ENCODE measurements at regions not wholly inside any gene's neighbourhood (a gene's known extent, or its start where the extent isn't known, plus 50 kb on each side); places are given as distances from the start of the nearest gene placed in this dataset.

DNA sequence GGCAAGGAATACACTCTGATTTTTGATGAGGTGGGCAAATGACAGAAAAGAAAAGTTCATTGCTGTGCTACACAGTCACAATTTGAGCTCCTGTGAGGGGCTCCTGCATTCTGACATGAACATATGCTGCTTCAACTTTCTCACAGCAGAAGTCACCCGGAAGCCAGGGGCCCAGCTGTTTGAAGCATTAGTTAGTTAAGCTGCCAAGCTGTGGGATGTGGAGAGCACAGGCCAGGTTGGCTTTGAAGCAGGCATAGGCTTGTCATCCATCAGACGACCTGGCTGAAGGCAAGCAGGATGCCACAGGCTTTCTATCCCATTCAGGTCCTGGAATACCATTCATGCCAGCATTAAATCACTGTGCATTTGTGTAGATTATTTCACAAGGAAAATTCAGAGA is 63.1 kb downstream of the MTNR1B start:
- TF ChIP-seq POLR2A (IDR thresholded peaks at IDR 0.05), result no peak
- TF ChIP-seq, protein P1, sequence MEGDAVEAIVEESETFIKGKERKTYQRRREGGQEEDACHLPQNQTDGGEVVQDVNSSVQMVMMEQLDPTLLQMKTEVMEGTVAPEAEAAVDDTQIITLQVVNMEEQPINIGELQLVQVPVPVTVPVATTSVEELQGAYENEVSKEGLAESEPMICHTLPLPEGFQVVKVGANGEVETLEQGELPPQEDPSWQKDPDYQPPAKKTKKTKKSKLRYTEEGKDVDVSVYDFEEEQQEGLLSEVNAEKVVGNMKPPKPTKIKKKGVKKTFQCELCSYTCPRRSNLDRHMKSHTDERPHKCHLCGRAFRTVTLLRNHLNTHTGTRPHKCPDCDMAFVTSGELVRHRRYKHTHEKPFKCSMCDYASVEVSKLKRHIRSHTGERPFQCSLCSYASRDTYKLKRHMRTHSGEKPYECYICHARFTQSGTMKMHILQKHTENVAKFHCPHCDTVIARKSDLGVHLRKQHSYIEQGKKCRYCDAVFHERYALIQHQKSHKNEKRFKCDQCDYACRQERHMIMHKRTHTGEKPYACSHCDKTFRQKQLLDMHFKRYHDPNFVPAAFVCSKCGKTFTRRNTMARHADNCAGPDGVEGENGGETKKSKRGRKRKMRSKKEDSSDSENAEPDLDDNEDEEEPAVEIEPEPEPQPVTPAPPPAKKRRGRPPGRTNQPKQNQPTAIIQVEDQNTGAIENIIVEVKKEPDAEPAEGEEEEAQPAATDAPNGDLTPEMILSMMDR (IDR thresholded peaks at IDR 0.05 in 4 of 5, conservative IDR thresholded peaks at IDR 0.05 in 1 of 5), result no peak
- Histone ChIP-seq H3K4me1 (no peaks in the 10 kb centered on the region), H3K27ac (no peak overlapping the region), H3K36me3 (no peaks in the 10 kb centered on the region), H3K27me3 (no peaks in the 10 kb centered on the region), H3K4me3 (no peak overlapping the region), H3K9me3 (no peaks in the 10 kb centered on the region)
- ATAC-seq (no peak), DNase-seq (no peak)
- in situ Hi-C loops (cut with MboI; ENCODE audit: low sequenced_read_pairs in 4 of 4), result no loop called here
- intact Hi-C loops (cut with DNase I; ENCODE audit: low total_unique reads), result no loop called here

GRCh38 chr11:93033093-93033492 is 63.6 kb downstream of the MTNR1B start:
- in situ Hi-C loops (cut with MboI; ENCODE audit: low sequenced_read_pairs in 4 of 4), result no loop called here
- intact Hi-C loops (cut with DNase I; ENCODE audit: low total_unique reads), result no loop called here

DNA sequence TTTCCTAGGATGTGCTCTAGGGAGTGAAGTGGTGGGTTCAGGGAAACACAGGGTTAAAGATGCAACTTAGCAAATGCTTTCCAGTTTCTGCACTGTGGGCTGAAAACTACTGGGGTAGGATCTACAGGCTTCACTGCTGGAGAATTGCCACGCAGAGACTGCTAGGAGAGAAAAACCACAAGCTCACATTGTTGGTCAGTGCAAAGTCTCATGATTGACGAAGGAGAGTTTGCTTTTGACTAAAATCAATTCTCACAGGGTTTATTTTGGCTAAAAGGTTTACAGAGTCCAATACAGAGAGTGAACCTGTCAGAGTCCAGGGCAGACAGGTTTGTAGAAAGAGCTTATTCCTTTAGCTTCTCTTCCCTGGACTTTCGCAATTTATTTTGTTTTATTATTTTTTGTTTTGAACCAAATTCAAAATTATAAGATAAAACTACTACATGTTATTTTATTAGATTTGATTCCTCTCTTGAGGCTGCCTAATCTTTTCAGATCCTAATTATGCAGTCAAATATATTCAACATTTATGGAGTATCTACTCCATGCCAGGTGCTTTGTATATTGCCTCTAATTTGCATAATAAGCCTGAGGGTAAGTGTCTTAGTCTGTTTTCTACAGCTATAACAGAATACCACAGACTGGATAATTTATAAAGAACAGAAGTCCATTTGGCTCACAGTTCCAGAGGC is 64.7 kb downstream of the MTNR1B start:
- in situ Hi-C loops (cut with MboI; ENCODE audit: low sequenced_read_pairs in 4 of 4) (no loop called here), intact Hi-C loops (cut with DNase I; ENCODE audit: low total_unique reads) (no loop called here)
- H3K9me3 ChIP-seq, result no peaks in the 10 kb centered on the region
- H3K4me1 ChIP-seq, result no peaks in the 10 kb centered on the region
- TF ChIP-seq, protein P1 (IDR thresholded peaks at IDR 0.05 in 4 of 5, conservative IDR thresholded peaks at IDR 0.05 in 1 of 5), result no peak
- ATAC-seq, result no peak
- H3K27ac ChIP-seq, result no peak overlapping the region
- no peak overlapping the region for H3K4me3 ChIP-seq
- no peaks in the 10 kb centered on the region for H3K27me3 ChIP-seq
- DNase-seq, result no peak
- H3K36me3 ChIP-seq, result no peaks in the 10 kb centered on the region

More at GRCh38 chr11:93033093-93033492, 63.6 kb downstream of the MTNR1B start:
- H3K4me1 ChIP-seq, result no peaks in the 10 kb centered on the region
- H3K4me3 ChIP-seq, result no peak overlapping the region
- DNase-seq, result no peak
- TF ChIP-seq, protein P1 (IDR thresholded peaks at IDR 0.05 in 4 of 5, conservative IDR thresholded peaks at IDR 0.05 in 1 of 5), result no peak
- TF ChIP-seq POLR2A (IDR thresholded peaks at IDR 0.05), result no peak
- no peak overlapping the region for H3K27ac ChIP-seq
- no peaks in the 10 kb centered on the region for H3K36me3 ChIP-seq
- H3K27me3 ChIP-seq, result no peaks in the 10 kb centered on the region
- ATAC-seq, result no peak
- no peaks in the 10 kb centered on the region for H3K9me3 ChIP-seq

GRCh38 chr11:93034723-93035039 is 65.2 kb downstream of the MTNR1B start:
- no peaks in the 10 kb centered on the region for H3K36me3 ChIP-seq
- no peaks in the 10 kb centered on the region for H3K27me3 ChIP-seq
- H3K27ac ChIP-seq, result no peak overlapping the region
- no peaks in the 10 kb centered on the region for H3K9me3 ChIP-seq
- intact Hi-C loops (cut with DNase I; ENCODE audit: low total_unique reads) (no loop called here), in situ Hi-C loops (cut with MboI; ENCODE audit: low sequenced_read_pairs in 4 of 4) (no loop called here)
- H3K4me1 ChIP-seq, result no peaks in the 10 kb centered on the region
- DNase-seq (no peak), ATAC-seq (no peak)
- no peak for TF ChIP-seq POLR2A (IDR thresholded peaks at IDR 0.05)
- TF ChIP-seq, protein P1 (IDR thresholded peaks at IDR 0.05 in 4 of 5, conservative IDR thresholded peaks at IDR 0.05 in 1 of 5), result no peak
- no peak overlapping the region for H3K4me3 ChIP-seq

DNA sequence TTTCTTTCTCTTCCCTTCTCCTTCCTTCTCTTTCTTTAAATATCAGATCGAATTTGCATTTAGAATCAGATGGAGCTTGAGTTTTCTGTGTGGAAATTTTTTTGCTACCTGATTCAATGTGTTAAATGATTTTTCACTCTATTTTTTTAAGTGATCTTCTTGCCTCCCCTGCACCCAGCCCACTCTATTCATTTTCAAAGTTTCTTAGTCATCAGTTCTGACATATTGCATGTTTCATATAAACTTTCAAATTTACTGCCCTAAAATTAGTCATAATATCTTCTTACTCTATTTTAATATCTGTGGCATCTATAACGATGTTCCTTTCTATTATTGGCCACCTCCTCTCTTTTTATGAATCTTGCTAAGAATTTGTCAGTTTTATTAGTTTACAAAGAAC is 69.1 kb downstream of the MTNR1B start:
- DNase-seq, result no peak
- no peak overlapping the region for H3K4me3 ChIP-seq
- H3K36me3 ChIP-seq, result no peaks in the 10 kb centered on the region
- in situ Hi-C loops (cut with MboI; ENCODE audit: low sequenced_read_pairs in 4 of 4), result no loop called here
- no peak for ATAC-seq
- H3K27ac ChIP-seq, result no peak overlapping the region
- H3K27me3 ChIP-seq, result no peaks in the 10 kb centered on the region
- no peaks in the 10 kb centered on the region for H3K9me3 ChIP-seq
- H3K4me1 ChIP-seq, result no peaks in the 10 kb centered on the region
- TF ChIP-seq POLR2A (IDR thresholded peaks at IDR 0.05), result no peak
- TF ChIP-seq, protein P1 (IDR thresholded peaks at IDR 0.05 in 4 of 5, conservative IDR thresholded peaks at IDR 0.05 in 1 of 5), result no peak
- intact Hi-C loops (cut with DNase I; ENCODE audit: low total_unique reads), result no loop called here
